HFFc6 (cell line): ENCODE measurements at regions not wholly inside any gene's neighbourhood (a gene's known extent, or its start where the extent isn't known, plus 50 kb on each side); places are given as distances from the start of the nearest gene placed in this dataset.

ENCODE experiments used
- DNase-seq: peaks from one replicate; pipeline ENCODE4 v3.0.0-alpha.2; 2018
- H3K27ac Mint-ChIP-seq: 2 replicates; pipeline ENCODE4 v1.8.0; 2020; ENCODE audit warnings: mild to moderate bottlenecking, mixed read lengths
- H3K27me3 Mint-ChIP-seq: 2 replicates; pipeline ENCODE4 v1.8.0; 2021; ENCODE audit warnings: mild to moderate bottlenecking, moderate library complexity, mixed read lengths; ENCODE audit not compliant: insufficient read depth
- H3K36me3 Mint-ChIP-seq: 2 replicates; pipeline ENCODE4 v1.8.0; 2021; ENCODE audit warnings: low read depth, mixed read lengths
- H3K4me1 Mint-ChIP-seq: 2 replicates; pipeline ENCODE4 v1.8.0; 2020; ENCODE audit warnings: low read depth, mixed read lengths
- H3K4me3 Mint-ChIP-seq: 2 replicates; pipeline ENCODE4 v1.8.0; 2020; ENCODE audit warnings: mild to moderate bottlenecking, moderate library complexity, mixed read lengths
- H3K9me3 Mint-ChIP-seq: 2 replicates; pipeline ENCODE4 v1.8.0; 2020; ENCODE audit warnings: mild to moderate bottlenecking, mixed read lengths
- CTCF ChIP-seq: fragments of 200-600 bp; sonication (generic); IDR thresholded peaks from 2 replicates; pipeline ENCODE4 v1.5.0; 2021; ENCODE audit warnings: antibody characterized with exemption, mild to moderate bottlenecking

GRCh38 chr9:87099407-87099806 lies 152.1 kb upstream of the GAS1 start:
- no peaks in the 10 kb centered on the region for H3K27me3 Mint-ChIP-seq
- H3K36me3 Mint-ChIP-seq: no peaks in the 10 kb centered on the region
- no peak for DNase-seq
- no peak for TF ChIP-seq CTCF
- no peak overlapping the region for H3K27ac Mint-ChIP-seq
- H3K4me1 Mint-ChIP-seq: 0 out of 2 replicates have a peak, but pooled peaks cover 6% of the 10 kb centered on the region
- no peaks in the 10 kb centered on the region for H3K9me3 Mint-ChIP-seq
- no peak overlapping the region for H3K4me3 Mint-ChIP-seq

- no peaks in the 10 kb centered on the region for H3K27me3 Mint-ChIP-seq
- no peak overlapping the region for H3K4me3 Mint-ChIP-seq
- DNase-seq: no peak
- H3K36me3 Mint-ChIP-seq: no peaks in the 10 kb centered on the region
- no peak for TF ChIP-seq CTCF
- no peak overlapping the region for H3K27ac Mint-ChIP-seq
- H3K9me3 Mint-ChIP-seq: no peaks in the 10 kb centered on the region
- H3K4me1 Mint-ChIP-seq: 0 out of 2 replicates have a peak, but pooled peaks cover 7% of the 10 kb centered on the region
Observed at GRCh38 chr9:87100001-87100400, 152.7 kb upstream of the GAS1 start.

- Mint-ChIP-seq H3K9me3 (no peaks in the 10 kb centered on the region), H3K27me3 (no peaks in the 10 kb centered on the region), H3K36me3 (no peaks in the 10 kb centered on the region), H3K4me1 (peaks cover 28% of the 10 kb centered on the region), H3K27ac (no peak overlapping the region), H3K4me3 (no peak overlapping the region)
- no peak for TF ChIP-seq CTCF
- no peak for DNase-seq
Observed at GRCh38 chr9:87102126-87102525, 154.8 kb upstream of the GAS1 start.

- DNase-seq: no peak
- Mint-ChIP-seq H3K4me3 (no peak overlapping the region), H3K9me3 (no peaks in the 10 kb centered on the region), H3K27ac (peak overlapping the region; percentile 73), H3K4me1 (peaks cover 71% of the 10 kb centered on the region), H3K36me3 (no peaks in the 10 kb centered on the region; the same call in 1 of the 2 replicates), H3K27me3 (no peaks in the 10 kb centered on the region; the same call in 1 of the 2 replicates)
- TF ChIP-seq CTCF: peak; percentile 64
Observed at GRCh38 chr9:87107072-87107471, 159.8 kb upstream of the GAS1 start.

GRCh38 chr9:87108661-87109060 lies 161.4 kb upstream of the GAS1 start:
- DNase-seq: no peak
- Mint-ChIP-seq H3K4me3 (no peak overlapping the region), H3K27me3 (no peaks in the 10 kb centered on the region; the same call in 1 of the 2 replicates), H3K9me3 (no peaks in the 10 kb centered on the region), H3K27ac (peak overlapping the region; percentile 11; the same call in 1 of the 2 replicates), H3K36me3 (no peaks in the 10 kb centered on the region; the same call in 1 of the 2 replicates), H3K4me1 (peaks cover 78% of the 10 kb centered on the region)
- TF ChIP-seq CTCF: no peak

GRCh38 chr9:87109231-87109631 lies 161.9 kb upstream of the GAS1 start:
- DNase-seq: peak; percentile 9
- peaks cover 78% of the 10 kb centered on the region for H3K4me1 Mint-ChIP-seq
- H3K36me3 Mint-ChIP-seq: no peaks in the 10 kb centered on the region; the same call in 1 of the 2 replicates
- TF ChIP-seq CTCF: no peak
- H3K9me3 Mint-ChIP-seq: no peaks in the 10 kb centered on the region
- no peaks in the 10 kb centered on the region; the same call in 1 of the 2 replicates for H3K27me3 Mint-ChIP-seq
- peak overlapping the region; percentile 80 for H3K27ac Mint-ChIP-seq
- peak overlapping the region; percentile 51 for H3K4me3 Mint-ChIP-seq
